ENCODE measurements at regions not wholly inside any gene's neighbourhood (a gene's known extent, or its start where the extent isn't known, plus 50 kb on each side); places are given as distances from the start of the nearest gene placed in this dataset.
"Not testable (repeated sequence)": the region's sequence is repeated elsewhere in the genome, so short reads cannot be mapped to it uniquely, and the experiment has no call there.

GRCh38 chr11:101264306-101264705, 134.7 kb upstream of the PGR start:
- ATAC-seq = no peak
- Mint-ChIP-seq H3K4me3 (no peak overlapping the region), H3K27ac (no peak overlapping the region), H3K4me1 (no peaks in the 10 kb centered on the region), H3K27me3 (no peaks in the 10 kb centered on the region), H3K9me3 (no peaks in the 10 kb centered on the region)
- DNase-seq = no peak

DNA sequence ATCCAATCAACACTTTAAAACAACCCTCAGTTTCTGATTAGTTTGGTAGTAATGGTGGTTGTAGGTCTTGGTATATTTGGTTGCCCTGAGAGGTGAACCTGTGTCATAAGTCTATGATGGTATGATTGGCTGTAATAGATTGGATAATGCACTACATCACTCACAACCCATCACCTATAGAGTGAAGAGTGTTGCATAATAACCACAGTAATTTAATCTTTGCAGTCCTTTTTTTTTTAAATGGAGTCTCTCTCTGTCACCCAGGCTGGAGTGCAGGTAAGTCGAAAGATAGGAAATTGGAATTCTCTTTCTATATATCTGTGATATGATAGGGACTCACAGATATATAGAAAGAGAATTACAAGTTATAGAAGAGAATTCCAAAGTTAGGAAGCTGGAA, 133.4 kb upstream of the PGR start:
- Mint-ChIP-seq H3K4me3 (no peak overlapping the region), H3K9me3 (no peaks in the 10 kb centered on the region), H3K27ac (no peak overlapping the region), H3K27me3 (no peaks in the 10 kb centered on the region), H3K4me1 (no peaks in the 10 kb centered on the region)
- DNase-seq = no peak
- ATAC-seq = no peak

DNA sequence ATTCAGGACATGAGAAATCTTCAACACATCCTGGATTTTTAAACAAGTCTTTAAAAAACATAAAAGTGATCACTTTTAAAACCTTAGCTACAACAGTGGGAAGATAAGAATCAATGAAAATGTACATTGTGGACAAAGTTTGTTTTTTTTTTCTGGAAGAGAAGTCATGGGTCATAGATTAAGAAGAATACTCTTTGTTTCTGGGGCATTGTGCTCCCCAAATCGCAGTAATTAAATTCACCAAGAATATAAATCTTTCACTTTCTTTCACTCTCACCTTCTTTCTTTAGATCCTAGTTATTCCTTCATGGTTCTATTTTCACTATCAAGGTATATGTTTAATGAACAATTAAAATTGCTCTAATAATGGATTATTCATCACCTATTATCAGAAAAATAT, 132.6 kb upstream of the PGR start:
- Mint-ChIP-seq H3K27me3 (no peaks in the 10 kb centered on the region), H3K4me1 (no peaks in the 10 kb centered on the region), H3K9me3 (no peaks in the 10 kb centered on the region), H3K27ac (no peak overlapping the region), H3K4me3 (no peak overlapping the region)
- no peak for DNase-seq
- ATAC-seq = no peak

DNA sequence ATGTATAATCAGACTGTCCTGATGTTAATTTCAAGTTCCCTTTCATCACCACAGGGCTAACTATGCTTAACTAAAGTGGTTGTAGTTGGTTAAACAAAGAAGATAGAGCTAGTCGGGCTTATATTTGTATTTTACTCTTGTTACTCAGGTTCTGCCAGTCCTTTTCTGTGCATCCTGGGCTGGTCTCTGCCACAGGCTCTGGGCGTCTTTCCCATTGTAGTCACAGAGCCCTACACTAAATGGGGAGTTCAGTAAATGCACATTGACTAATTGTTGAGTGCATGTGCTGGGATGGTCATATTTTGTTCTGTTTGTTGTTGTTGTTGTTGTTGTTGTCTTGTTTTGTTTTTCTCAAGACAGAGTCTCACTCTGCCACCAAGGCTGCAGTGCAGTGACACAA, 125.4 kb upstream of the PGR start:
- ATAC-seq (no peak), DNase-seq (no peak)
- Mint-ChIP-seq H3K27me3 (no peaks in the 10 kb centered on the region), H3K9me3 (no peaks in the 10 kb centered on the region), H3K4me3 (no peak overlapping the region), H3K4me1 (no peaks in the 10 kb centered on the region), H3K27ac (peak overlapping the region in 1 of 2 donors; percentile 64)

- Mint-ChIP-seq H3K9me3 (no peaks in the 10 kb centered on the region), H3K4me1 (no peaks in the 10 kb centered on the region), H3K27me3 (no peaks in the 10 kb centered on the region), H3K27ac (no peak overlapping the region), H3K4me3 (no peak overlapping the region)
- no peak for ATAC-seq
- DNase-seq = no peak
These were observed 124.4 kb upstream of the PGR start for GRCh38 chr11:101254037-101254436.

- Mint-ChIP-seq H3K9me3 (peaks cover 8 to 22% of the 10 kb centered on the region in 2 donors), H3K27ac (peak overlapping the region in 1 of 2 donors; percentile 89)
- not testable (repeated sequence) for ATAC-seq, H3K27me3 Mint-ChIP-seq, H3K4me3 Mint-ChIP-seq, H3K4me1 Mint-ChIP-seq, DNase-seq
These were observed 116.0 kb upstream of the PGR start for GRCh38 chr11:101245635-101246034.

GRCh38 chr11:101245081-101245480, 115.5 kb upstream of the PGR start:
- H3K4me1 Mint-ChIP-seq, ATAC-seq, H3K27ac Mint-ChIP-seq, H3K4me3 Mint-ChIP-seq, H3K27me3 Mint-ChIP-seq, DNase-seq: not testable (repeated sequence)
- H3K9me3 Mint-ChIP-seq = peaks cover 8 to 27% of the 10 kb centered on the region in 2 donors

GRCh38 chr11:101241160-101241795, 111.7 kb upstream of the PGR start:
- H3K27me3 Mint-ChIP-seq = no peaks in the 10 kb centered on the region
- no peak for DNase-seq
- no peak overlapping the region for H3K27ac Mint-ChIP-seq
- ATAC-seq = peak; percentile 50
- H3K4me3 Mint-ChIP-seq = no peak overlapping the region
- H3K9me3 Mint-ChIP-seq = peaks cover 14 to 29% of the 10 kb centered on the region in 2 donors
- no peaks in the 10 kb centered on the region for H3K4me1 Mint-ChIP-seq

- not testable (repeated sequence) for H3K4me1 Mint-ChIP-seq, H3K27me3 Mint-ChIP-seq, H3K27ac Mint-ChIP-seq, H3K4me3 Mint-ChIP-seq, DNase-seq, ATAC-seq
- H3K9me3 Mint-ChIP-seq = peaks cover 12 to 22% of the 10 kb centered on the region in 2 donors
These were observed 101.7 kb upstream of the PGR start for GRCh38 chr11:101231207-101231834.

DNA sequence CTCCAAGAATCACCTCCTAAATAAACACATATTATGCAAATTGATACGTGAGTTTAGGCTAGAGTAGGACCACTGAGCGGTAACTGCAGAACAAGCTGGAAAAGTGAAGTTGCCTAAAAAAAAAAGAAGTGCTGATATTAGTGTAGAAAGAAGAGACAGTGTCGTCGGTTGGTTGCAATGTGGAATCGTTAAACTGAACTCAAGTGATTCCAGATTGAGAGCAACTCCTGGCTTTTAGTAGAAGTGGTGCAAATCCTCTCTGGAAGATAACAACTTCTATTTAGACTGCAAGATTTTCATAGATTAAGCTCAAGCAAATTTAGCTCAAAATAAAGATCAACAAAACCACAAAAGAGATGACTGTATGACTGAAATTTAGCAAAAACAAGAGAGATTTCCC, 97.0 kb upstream of the PGR start:
- H3K9me3 Mint-ChIP-seq = peaks cover 19 to 32% of the 10 kb centered on the region in 2 donors

DNA sequence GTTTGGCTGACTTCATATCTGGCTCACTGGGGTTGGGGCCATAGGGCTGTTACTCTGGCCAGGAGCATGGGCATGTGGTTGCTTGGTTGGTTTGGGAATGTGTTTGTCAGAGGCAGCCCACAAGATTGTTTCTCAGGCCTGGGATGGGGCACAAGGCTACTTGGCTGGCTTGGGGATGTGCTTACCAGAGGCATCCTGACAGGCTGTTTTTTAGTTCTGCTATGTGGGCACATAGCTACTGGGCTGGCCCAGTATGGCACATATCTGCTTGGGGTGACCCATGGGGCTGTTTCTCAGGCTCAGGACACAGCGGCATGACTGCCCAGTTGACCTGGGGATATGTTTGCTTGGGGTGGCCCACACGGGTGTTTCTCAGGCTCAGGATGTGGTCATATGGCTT, 94.6 kb upstream of the PGR start:
- H3K4me3 Mint-ChIP-seq = no peak overlapping the region
- ATAC-seq (no peak), DNase-seq (no peak)
- peaks cover 23 to 46% of the 10 kb centered on the region in 2 donors for H3K9me3 Mint-ChIP-seq
- H3K4me1 Mint-ChIP-seq = no peaks in the 10 kb centered on the region
- no peaks in the 10 kb centered on the region for H3K27me3 Mint-ChIP-seq
- H3K27ac Mint-ChIP-seq = no peak overlapping the region

More for the DNA sequence above, 97.0 kb upstream of the PGR start:
- no peak for DNase-seq
- no peak overlapping the region for H3K27ac Mint-ChIP-seq
- no peaks in the 10 kb centered on the region for H3K27me3 Mint-ChIP-seq
- H3K4me1 Mint-ChIP-seq = no peaks in the 10 kb centered on the region
- ATAC-seq = no peak
- no peak overlapping the region for H3K4me3 Mint-ChIP-seq

DNA sequence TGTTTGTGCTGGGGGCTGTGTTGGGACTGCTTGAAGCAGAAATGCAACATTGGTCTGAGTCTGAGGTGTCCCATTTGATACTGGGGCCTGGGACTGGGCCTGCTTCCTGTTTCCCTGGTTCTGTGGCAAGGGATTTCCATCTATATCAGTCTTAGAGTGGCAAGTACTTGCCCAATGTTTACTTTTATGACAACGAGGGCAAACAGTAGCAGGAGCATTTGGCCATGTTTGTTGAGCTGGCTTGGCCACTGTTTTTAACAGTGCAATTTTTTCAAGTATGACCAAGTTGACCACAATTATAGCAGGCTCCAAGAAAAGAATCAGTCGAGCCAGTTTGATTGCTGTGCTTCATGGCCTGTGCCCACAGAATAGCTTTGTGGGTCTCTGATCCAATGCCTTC, 88.5 kb upstream of the PGR start:
- not testable (repeated sequence) for DNase-seq, H3K4me1 Mint-ChIP-seq, H3K4me3 Mint-ChIP-seq, H3K27ac Mint-ChIP-seq, ATAC-seq, H3K27me3 Mint-ChIP-seq
- peaks cover 21 to 47% of the 10 kb centered on the region in 2 donors for H3K9me3 Mint-ChIP-seq

DNA sequence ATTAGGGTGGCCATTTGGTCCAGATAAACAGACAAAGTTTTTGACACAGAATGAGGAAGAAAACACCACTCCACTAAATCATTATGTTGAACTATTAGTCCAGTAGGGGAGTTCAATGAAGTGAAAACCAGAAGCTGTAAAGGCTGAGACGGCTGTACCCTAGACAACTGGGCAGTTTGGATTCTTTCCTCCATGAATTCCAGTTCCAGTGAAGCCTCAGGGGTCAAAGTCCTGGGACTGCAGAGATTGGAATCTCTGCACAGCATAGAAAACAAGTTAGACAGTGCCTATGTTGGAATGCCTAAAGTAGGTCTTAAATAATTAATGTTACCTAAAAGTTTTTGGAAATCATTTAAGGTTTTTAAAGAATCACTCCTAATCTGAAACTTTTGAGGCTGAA, 86.5 kb upstream of the PGR start:
- ATAC-seq, H3K27ac Mint-ChIP-seq, DNase-seq, H3K4me1 Mint-ChIP-seq, H3K27me3 Mint-ChIP-seq, H3K4me3 Mint-ChIP-seq: not testable (repeated sequence)
- H3K9me3 Mint-ChIP-seq = peaks cover 20 to 53% of the 10 kb centered on the region in 2 donors

GRCh38 chr11:101215069-101215468, 85.5 kb upstream of the PGR start:
- Mint-ChIP-seq H3K9me3 (peaks cover 21 to 50% of the 10 kb centered on the region in 2 donors), H3K27ac (no peak overlapping the region), H3K27me3 (no peaks in the 10 kb centered on the region), H3K4me3 (no peak overlapping the region), H3K4me1 (no peaks in the 10 kb centered on the region)
- DNase-seq (no peak), ATAC-seq (no peak)

DNA sequence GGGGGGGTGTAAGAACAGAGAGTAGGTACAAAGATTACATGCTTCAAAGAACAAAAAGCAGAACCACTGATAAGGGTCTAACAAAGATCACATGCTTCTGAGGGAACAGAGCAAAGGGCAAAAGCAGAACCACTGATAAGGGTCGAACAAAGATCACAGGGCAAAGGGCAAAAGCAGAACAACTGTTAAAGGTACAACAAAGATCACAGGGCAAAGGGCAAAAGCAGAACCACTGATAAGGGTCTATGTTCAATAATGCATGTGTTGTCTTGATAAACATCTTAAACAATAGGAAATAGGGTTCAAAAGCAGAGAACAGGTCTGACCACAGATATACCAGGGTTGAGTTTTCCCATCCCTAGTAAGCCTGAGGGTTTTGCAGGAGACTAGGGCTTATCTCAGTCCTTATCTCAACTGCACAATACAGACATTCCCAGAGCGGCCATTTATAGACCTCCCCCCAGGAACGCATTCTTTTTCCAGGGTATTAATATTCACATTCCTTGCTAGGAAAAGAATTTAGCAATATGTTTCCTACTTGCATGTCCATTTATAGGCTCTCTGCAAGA, 81.9 kb upstream of the PGR start:
- Mint-ChIP-seq H3K4me3 (no peak overlapping the region), H3K9me3 (peaks cover 13 to 29% of the 10 kb centered on the region in 2 donors), H3K4me1 (no peaks in the 10 kb centered on the region), H3K27ac (peak overlapping the region in 1 of 2 donors; percentile 11), H3K27me3 (no peaks in the 10 kb centered on the region)
- DNase-seq (no peak), ATAC-seq (no peak)

- H3K4me3 Mint-ChIP-seq = no peak overlapping the region
- H3K27ac Mint-ChIP-seq = no peak overlapping the region
- DNase-seq (no peak), ATAC-seq (no peak)
- no peaks in the 10 kb centered on the region for H3K27me3 Mint-ChIP-seq
- no peaks in the 10 kb centered on the region for H3K4me1 Mint-ChIP-seq
- no peaks in the 10 kb centered on the region for H3K9me3 Mint-ChIP-seq
These were observed 73.0 kb upstream of the PGR start for GRCh38 chr11:101202614-101203013.

All from stimulated activated naive CD8-positive, alpha-beta T cell treated with anti-CD3 and anti-CD28 coated beads, Interleukin-15, amount 100 ng/mL, for 72 hours (primary cell).